ENCODE measurements at regions not wholly inside any gene's neighbourhood (a gene's known extent, or its start where the extent isn't known, plus 50 kb on each side); places are given as distances from the start of the nearest gene placed in this dataset.

- Mint-ChIP-seq H3K4me3 (no peak overlapping the region), H3K27ac (no peak overlapping the region), H3K4me1 (ENCODE audit: low read depth) (no peaks in the 10 kb centered on the region; the same call in 1 of the 2 replicates), H3K27me3 (ENCODE audit: insufficient read depth) (peaks cover 1% of the 10 kb centered on the region; the same call in 1 of the 2 replicates), H3K36me3 (ENCODE audit: low read depth) (no peaks in the 10 kb centered on the region), H3K9me3 (peaks cover 21% of the 10 kb centered on the region)
- DNase-seq, result no peak
- TF ChIP-seq CTCF (IDR thresholded peaks at IDR 0.05), result no peak
Measured at GRCh38 chr3:25291481-25291905, 136.6 kb upstream of the RARB start.

- Mint-ChIP-seq H3K9me3 (peaks cover 15% of the 10 kb centered on the region), H3K27me3 (ENCODE audit: insufficient read depth) (peaks cover 1% of the 10 kb centered on the region; the same call in 1 of the 2 replicates), H3K4me1 (ENCODE audit: low read depth) (no peaks in the 10 kb centered on the region; the same call in 1 of the 2 replicates), H3K27ac (no peak overlapping the region), H3K4me3 (no peak overlapping the region), H3K36me3 (ENCODE audit: low read depth) (no peaks in the 10 kb centered on the region)
- no peak for DNase-seq
- no peak for TF ChIP-seq CTCF (IDR thresholded peaks at IDR 0.05)
Measured at GRCh38 chr3:25292036-25292435, 136.0 kb upstream of the RARB start.

- H3K4me1 Mint-ChIP-seq (ENCODE audit: low read depth), result no peaks in the 10 kb centered on the region; the same call in 1 of the 2 replicates
- peaks cover 13% of the 10 kb centered on the region; the same call in 1 of the 2 replicates for H3K9me3 Mint-ChIP-seq
- DNase-seq, result no peak
- no peak overlapping the region for H3K4me3 Mint-ChIP-seq
- H3K27me3 Mint-ChIP-seq (ENCODE audit: insufficient read depth), result peaks cover 1% of the 10 kb centered on the region; the same call in 1 of the 2 replicates
- H3K36me3 Mint-ChIP-seq (ENCODE audit: low read depth), result no peaks in the 10 kb centered on the region
- TF ChIP-seq CTCF (IDR thresholded peaks at IDR 0.05), result no peak
- no peak overlapping the region for H3K27ac Mint-ChIP-seq
Measured at GRCh38 chr3:25292595-25292994, 135.5 kb upstream of the RARB start.

GRCh38 chr3:25293736-25294135, 134.3 kb upstream of the RARB start:
- Mint-ChIP-seq H3K9me3 (peaks cover 13% of the 10 kb centered on the region; the same call in 1 of the 2 replicates), H3K27ac (no peak overlapping the region)

GRCh38 chr3:25294169-25294805, 133.8 kb upstream of the RARB start:
- Mint-ChIP-seq H3K36me3 (ENCODE audit: low read depth) (no peaks in the 10 kb centered on the region), H3K4me1 (ENCODE audit: low read depth) (no peaks in the 10 kb centered on the region; the same call in 1 of the 2 replicates), H3K9me3 (peaks cover 13% of the 10 kb centered on the region; the same call in 1 of the 2 replicates), H3K27me3 (ENCODE audit: insufficient read depth) (peaks cover 1% of the 10 kb centered on the region; the same call in 1 of the 2 replicates), H3K4me3 (no peak overlapping the region), H3K27ac (no peak overlapping the region)
- DNase-seq, result no peak
- no peak for TF ChIP-seq CTCF (IDR thresholded peaks at IDR 0.05)

More at GRCh38 chr3:25293736-25294135, 134.3 kb upstream of the RARB start:
- Mint-ChIP-seq H3K27me3 (ENCODE audit: insufficient read depth) (peaks cover 1% of the 10 kb centered on the region; the same call in 1 of the 2 replicates), H3K36me3 (ENCODE audit: low read depth) (no peaks in the 10 kb centered on the region), H3K4me3 (no peak overlapping the region), H3K4me1 (ENCODE audit: low read depth) (no peaks in the 10 kb centered on the region; the same call in 1 of the 2 replicates)
- DNase-seq, result no peak
- TF ChIP-seq CTCF (IDR thresholded peaks at IDR 0.05), result no peak

Measured in HFFc6 (cell line).